ENCODE measurements at regions not wholly inside any gene's neighbourhood (a gene's known extent, or its start where the extent isn't known, plus 50 kb on each side); places are given as distances from the start of the nearest gene placed in this dataset.

DNA sequence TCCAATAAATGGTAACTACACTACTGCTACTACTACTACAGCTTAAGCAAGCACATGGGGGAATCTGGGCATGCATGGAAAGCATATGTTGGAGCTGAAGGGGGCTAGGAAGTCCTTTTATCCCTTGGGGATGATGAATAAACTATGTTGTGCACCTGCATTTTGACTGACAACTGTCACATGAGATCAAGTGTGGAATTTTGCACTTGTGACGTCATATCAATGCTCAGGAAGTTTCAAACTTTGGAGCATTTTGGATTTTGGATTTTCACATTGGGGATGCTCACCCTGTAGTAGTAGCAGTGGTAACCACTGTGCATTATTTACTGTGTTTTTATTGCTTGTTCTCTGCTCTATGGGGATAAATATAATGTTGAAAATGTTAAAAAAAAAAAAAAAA lies 100.5 kb upstream of the SMAD1 start:
- TF ChIP-seq EP300 (IDR thresholded peaks at IDR 0.05; ENCODE audit: borderline replicate concordance) (no peak), TEAD4 (IDR thresholded peaks at IDR 0.05) (no peak), RAD21 (IDR thresholded peaks at IDR 0.05; ENCODE audit: low read depth) (no peak), MAX (IDR thresholded peaks at IDR 0.05) (no peak), NFIC (IDR thresholded peaks at IDR 0.05) (no peak), YY1 (IDR thresholded peaks at IDR 0.05; ENCODE audit: low read depth) (no peak), USF1 (IDR thresholded peaks at IDR 0.05) (no peak), REST (IDR thresholded peaks at IDR 0.05; ENCODE audit: low read depth) (no peak), TCF12 (IDR thresholded peaks at IDR 0.05; ENCODE audit: low read depth) (no peak), FOXM1 (IDR thresholded peaks at IDR 0.05; ENCODE audit: borderline replicate concordance, low read depth) (no peak)

Data from Ishikawa (cell line).